ENCODE measurements at regions not wholly inside any gene's neighbourhood (a gene's known extent, or its start where the extent isn't known, plus 50 kb on each side); places are given as distances from the start of the nearest gene placed in this dataset.

DNA sequence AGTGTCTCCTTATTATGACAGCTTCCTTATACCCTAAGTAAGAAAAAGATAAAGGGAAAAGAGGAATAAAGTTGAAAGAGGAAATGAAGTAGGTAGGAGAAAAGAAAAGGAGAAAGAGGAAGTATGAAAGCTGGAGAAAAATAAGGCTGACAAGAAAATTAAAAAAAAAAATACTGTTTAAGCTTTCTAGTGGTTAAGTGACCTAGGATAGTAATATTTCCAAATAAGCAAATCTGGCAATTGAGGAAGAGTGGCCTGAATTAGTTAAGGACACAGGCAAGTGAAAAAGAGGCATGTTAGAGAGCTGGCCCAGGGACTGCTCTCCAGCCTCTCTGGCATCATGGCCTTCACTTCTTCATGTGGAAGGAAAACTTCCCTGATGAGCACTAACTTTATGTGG, 76.5 kb upstream of the ADGRF1 start:
- TF ChIP-seq ZNF140 (CRISPR knock-in tag; IDR thresholded peaks at IDR 0.05) (no peak), ZNF143 (CRISPR knock-in tag; IDR thresholded peaks at IDR 0.05) (no peak), L3MBTL2 (IDR thresholded peaks at IDR 0.05) (no peak), ZNF212 (CRISPR knock-in tag; IDR thresholded peaks at IDR 0.05) (no peak), SPI1 (IDR thresholded peaks at IDR 0.05; ENCODE audit: borderline replicate concordance, low read depth, low read length) (no peak), CC2D1A (IDR thresholded peaks at IDR 0.05) (no peak), ZNF785 (CRISPR knock-in tag; IDR thresholded peaks at IDR 0.05) (no peak), MCM3 (IDR thresholded peaks at IDR 0.05) (no peak)
- TF ChIP-seq, protein P1, sequence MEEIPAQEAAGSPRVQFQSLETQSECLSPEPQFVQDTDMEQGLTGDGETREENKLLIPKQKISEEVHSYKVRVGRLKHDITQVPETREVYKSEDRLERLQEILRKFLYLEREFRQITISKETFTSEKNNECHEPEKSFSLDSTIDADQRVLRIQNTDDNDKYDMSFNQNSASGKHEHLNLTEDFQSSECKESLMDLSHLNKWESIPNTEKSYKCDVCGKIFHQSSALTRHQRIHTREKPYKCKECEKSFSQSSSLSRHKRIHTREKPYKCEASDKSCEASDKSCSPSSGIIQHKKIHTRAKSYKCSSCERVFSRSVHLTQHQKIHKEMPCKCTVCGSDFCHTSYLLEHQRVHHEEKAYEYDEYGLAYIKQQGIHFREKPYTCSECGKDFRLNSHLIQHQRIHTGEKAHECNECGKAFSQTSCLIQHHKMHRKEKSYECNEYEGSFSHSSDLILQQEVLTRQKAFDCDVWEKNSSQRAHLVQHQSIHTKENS (CRISPR knock-in tag; IDR thresholded peaks at IDR 0.05) = no peak
- TF ChIP-seq, protein P2, sequence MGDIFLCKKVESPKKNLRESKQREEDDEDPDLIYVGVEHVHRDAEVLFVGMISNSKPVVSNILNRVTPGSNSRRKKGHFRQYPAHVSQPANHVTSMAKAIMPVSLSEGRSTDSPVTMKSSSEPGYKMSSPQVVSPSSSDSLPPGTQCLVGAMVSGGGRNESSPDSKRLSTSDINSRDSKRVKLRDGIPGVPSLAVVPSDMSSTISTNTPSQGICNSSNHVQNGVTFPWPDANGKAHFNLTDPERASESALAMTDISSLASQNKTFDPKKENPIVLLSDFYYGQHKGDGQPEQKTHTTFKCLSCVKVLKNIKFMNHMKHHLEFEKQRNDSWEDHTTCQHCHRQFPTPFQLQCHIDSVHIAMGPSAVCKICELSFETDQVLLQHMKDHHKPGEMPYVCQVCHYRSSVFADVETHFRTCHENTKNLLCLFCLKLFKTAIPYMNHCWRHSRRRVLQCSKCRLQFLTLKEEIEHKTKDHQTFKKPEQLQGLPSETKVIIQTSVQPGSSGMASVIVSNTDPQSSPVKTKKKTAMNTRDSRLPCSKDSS (IDR thresholded peaks at IDR 0.05; ENCODE audit: low read depth, partially characterized antibody) = no peak
- TF ChIP-seq, protein P3, sequence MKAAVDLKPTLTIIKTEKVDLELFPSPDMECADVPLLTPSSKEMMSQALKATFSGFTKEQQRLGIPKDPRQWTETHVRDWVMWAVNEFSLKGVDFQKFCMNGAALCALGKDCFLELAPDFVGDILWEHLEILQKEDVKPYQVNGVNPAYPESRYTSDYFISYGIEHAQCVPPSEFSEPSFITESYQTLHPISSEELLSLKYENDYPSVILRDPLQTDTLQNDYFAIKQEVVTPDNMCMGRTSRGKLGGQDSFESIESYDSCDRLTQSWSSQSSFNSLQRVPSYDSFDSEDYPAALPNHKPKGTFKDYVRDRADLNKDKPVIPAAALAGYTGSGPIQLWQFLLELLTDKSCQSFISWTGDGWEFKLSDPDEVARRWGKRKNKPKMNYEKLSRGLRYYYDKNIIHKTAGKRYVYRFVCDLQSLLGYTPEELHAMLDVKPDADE (conservative IDR thresholded peaks at IDR 0.05; ENCODE audit: control insufficient read depth, low read depth, low read length) = no peak
- TF ChIP-seq, protein P4, sequence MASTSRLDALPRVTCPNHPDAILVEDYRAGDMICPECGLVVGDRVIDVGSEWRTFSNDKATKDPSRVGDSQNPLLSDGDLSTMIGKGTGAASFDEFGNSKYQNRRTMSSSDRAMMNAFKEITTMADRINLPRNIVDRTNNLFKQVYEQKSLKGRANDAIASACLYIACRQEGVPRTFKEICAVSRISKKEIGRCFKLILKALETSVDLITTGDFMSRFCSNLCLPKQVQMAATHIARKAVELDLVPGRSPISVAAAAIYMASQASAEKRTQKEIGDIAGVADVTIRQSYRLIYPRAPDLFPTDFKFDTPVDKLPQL (IDR thresholded peaks at IDR 0.05; ENCODE audit: extremely low read depth, insufficient read length) = no peak
- TF ChIP-seq, protein P5, sequence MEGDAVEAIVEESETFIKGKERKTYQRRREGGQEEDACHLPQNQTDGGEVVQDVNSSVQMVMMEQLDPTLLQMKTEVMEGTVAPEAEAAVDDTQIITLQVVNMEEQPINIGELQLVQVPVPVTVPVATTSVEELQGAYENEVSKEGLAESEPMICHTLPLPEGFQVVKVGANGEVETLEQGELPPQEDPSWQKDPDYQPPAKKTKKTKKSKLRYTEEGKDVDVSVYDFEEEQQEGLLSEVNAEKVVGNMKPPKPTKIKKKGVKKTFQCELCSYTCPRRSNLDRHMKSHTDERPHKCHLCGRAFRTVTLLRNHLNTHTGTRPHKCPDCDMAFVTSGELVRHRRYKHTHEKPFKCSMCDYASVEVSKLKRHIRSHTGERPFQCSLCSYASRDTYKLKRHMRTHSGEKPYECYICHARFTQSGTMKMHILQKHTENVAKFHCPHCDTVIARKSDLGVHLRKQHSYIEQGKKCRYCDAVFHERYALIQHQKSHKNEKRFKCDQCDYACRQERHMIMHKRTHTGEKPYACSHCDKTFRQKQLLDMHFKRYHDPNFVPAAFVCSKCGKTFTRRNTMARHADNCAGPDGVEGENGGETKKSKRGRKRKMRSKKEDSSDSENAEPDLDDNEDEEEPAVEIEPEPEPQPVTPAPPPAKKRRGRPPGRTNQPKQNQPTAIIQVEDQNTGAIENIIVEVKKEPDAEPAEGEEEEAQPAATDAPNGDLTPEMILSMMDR (IDR thresholded peaks at IDR 0.05 in 2 of 3, conservative IDR thresholded peaks at IDR 0.05 in 1 of 3; ENCODE audit: insufficient read depth in 2 of 3, low read depth in 1 of 3, low read length in 3 of 3) = no peak
